K562 (cell line): ENCODE measurements at regions not wholly inside any gene's neighbourhood (a gene's known extent, or its start where the extent isn't known, plus 50 kb on each side); places are given as distances from the start of the nearest gene placed in this dataset.

ENCODE experiments used
- ATAC-seq: fragments of 200-7000 bp; cut with Tn5 transposase; 3 replicates; pipeline ENCODE4 v1.9.1; 2020; ENCODE audit warnings: moderate library complexity
- BruUV-seq: library from RNA; stranded (reverse); fragments of 400-500 nt; replicated peaks from 2 replicates; lab custom pipeline; 2021; lab: Mats Ljungman, UMichigan
- CTCF ChIA-PET: fragments of 300-600 bp; formaldehyde crosslinking; extraction: SDS; loops from one replicate; lab custom pipeline; 2021; ENCODE audit warnings: low intra/inter-chr PET ratio; lab: Yijun Ruan, JAX
- POLR2A ChIA-PET: fragments of 300-600, 350-650 bp; sonication (Branson Sonifier 250); formaldehyde crosslinking; extraction: SDS; loops from one replicate; lab custom pipeline; 2021; ENCODE audit warnings: antibody characterized with exemption, inconsistent platforms; lab: Yijun Ruan, JAX
- DNase-seq, 4 experiments: peaks; one replicate each; pipeline versions ENCODE4 v3.0.0 to v3.0.0-alpha.2; 2011 to 2018; ENCODE audit warnings: low spot score in 3 of 4, mixed read lengths in 3 of 4; ENCODE audit errors: extremely low read depth in 1 of 4
- FAIRE-seq: peaks from 2 replicates; lab custom pipeline; 2011; peaks lifted over from hg19 to GRCh38; lab: Jason Lieb, UNC
- H2AFZ ChIP-seq: 2 replicates; pipeline ENCODE4 v1.6.0; 2011; ENCODE audit warnings: low read depth, low read length, control low read depth, inconsistent platforms
- H3K27ac ChIP-seq: fragments of 200-600 bp; 3 replicates; pipeline ENCODE4 v1.8.0; 2011; ENCODE audit warnings: low read depth, mild to moderate bottlenecking, control low read depth, inconsistent platforms, low read length, moderate library complexity, mixed read lengths; ENCODE audit errors: extremely low read depth
- H3K27me3 ChIP-seq, 2 experiments: fragments of 300-600 bp in 1 of 2; 2 replicates in 1 of 2; 3 replicates in 1 of 2; pipeline versions ENCODE4 v1.6.0 to v1.8.0; 2011; ENCODE audit warnings: inconsistent platforms in 2 of 2, low read length in 2 of 2, mild to moderate bottlenecking in 1 of 2, mixed read lengths in 1 of 2, moderate library complexity in 1 of 2; ENCODE audit not compliant: control insufficient read depth in 2 of 2, insufficient read depth in 2 of 2
- H3K36me3 ChIP-seq: fragments of 300-600 bp; 3 replicates; pipeline ENCODE4 v1.8.0; 2011; ENCODE audit warnings: mild to moderate bottlenecking, low read length, inconsistent platforms; ENCODE audit not compliant: control insufficient read depth, insufficient read depth
- H3K4me1 ChIP-seq, 2 experiments: fragments of 200-600 bp in 1 of 2; replicated peaks in 1 of 2; 2 replicates in 1 of 2; 3 replicates in 1 of 2; pipeline versions ENCODE4 v1.5.1 to v1.8.0; 2011; ENCODE audit warnings: inconsistent platforms in 2 of 2, low read length in 2 of 2, mild to moderate bottlenecking in 1 of 2, mixed read lengths in 1 of 2, moderate library complexity in 1 of 2; ENCODE audit not compliant: control insufficient read depth in 2 of 2, insufficient read depth in 2 of 2
- H3K4me2 ChIP-seq: 2 replicates; pipeline ENCODE4 v1.6.1; 2011; ENCODE audit warnings: low read length, control low read depth, inconsistent platforms, mixed read lengths; ENCODE audit not compliant: insufficient read depth
- H3K4me3 ChIP-seq: fragments of 200-600 bp; sonication (generic), shearing (Covaris generic); 2 replicates; pipeline ENCODE4 v1.5.1; 2016; ENCODE audit warnings: control low read depth, inconsistent platforms
- H3K79me2 ChIP-seq: fragments of 200-600 bp; 3 replicates; pipeline ENCODE4 v1.8.0; 2011; ENCODE audit warnings: low read length, inconsistent platforms; ENCODE audit not compliant: control insufficient read depth, insufficient read depth
- H3K9ac ChIP-seq, 2 experiments: 2 replicates each; pipeline versions ENCODE4 v1.6.0 to v1.6.1; 2011; ENCODE audit warnings: low read depth in 2 of 2, low read length in 2 of 2, control low read depth in 1 of 2, inconsistent platforms in 1 of 2, mild to moderate bottlenecking in 1 of 2, mixed read lengths in 1 of 2; ENCODE audit not compliant: insufficient read depth in 1 of 2
- H3K9me1 ChIP-seq: one replicate; pipeline ENCODE4 v1.6.0; 2011; ENCODE audit warnings: inconsistent platforms, mild to moderate bottlenecking, low read length, moderate library complexity; ENCODE audit not compliant: control insufficient read depth, insufficient read depth
- H3K9me3 ChIP-seq: replicated peaks from 2 replicates; pipeline ENCODE4 v1.5.1; 2011; ENCODE audit warnings: low read depth, low read length, inconsistent platforms; ENCODE audit not compliant: control insufficient read depth, insufficient read depth
- H4K20me1 ChIP-seq: replicated peaks from 2 replicates; pipeline ENCODE4 v1.6.1; 2011; ENCODE audit warnings: low read length, inconsistent platforms, mixed read lengths; ENCODE audit not compliant: control insufficient read depth, insufficient read depth
- CC2D1A ChIP-seq: fragments of 450-650 bp; IDR thresholded peaks from 2 replicates; pipeline ENCODE4 v1.6.1; 2017; ENCODE audit warnings: mild to moderate bottlenecking
- TCF3 ChIP-seq: sonication (generic); formaldehyde crosslinking; IDR thresholded peaks from 2 replicates; pipeline ENCODE4 v1.4.0; 2020; ENCODE audit warnings: mild to moderate bottlenecking, missing genetic modification reagents
- ZBTB12 ChIP-seq: fragments of 250-450 bp; sonication (Bioruptor Pico); IDR thresholded peaks from 2 replicates; pipeline ENCODE4 v1.4.0; 2020
- ZC3H4 ChIP-seq: sonication (generic); formaldehyde crosslinking; IDR thresholded peaks from 2 replicates; pipeline ENCODE4 v1.9.0; 2021; ENCODE audit warnings: missing genetic modification reagents, borderline replicate concordance
- ZFP30 ChIP-seq: fragments of 250-450 bp; sonication (Bioruptor Pico); IDR thresholded peaks from 2 replicates; pipeline ENCODE4 v1.8.0; 2022; ENCODE audit warnings: moderate library complexity, mild to moderate bottlenecking, inconsistent platforms, borderline replicate concordance
- ZSCAN32 ChIP-seq: fragments of 450-650 bp; formaldehyde crosslinking; IDR thresholded peaks from 2 replicates; pipeline ENCODE4 v1.4.0; 2020; ENCODE audit warnings: mild to moderate bottlenecking, moderate library complexity
- WGBS: fragments of 100-300 bp; shearing (Covaris generic); methylation state at CpG from one replicate; pipeline ENCODE4 v1.1.6; 2016; ENCODE audit warnings: low coverage, mixed read lengths; ENCODE audit not compliant: insufficient coverage; ENCODE audit errors: missing lambda C conversion rate; 5-methylcytosine and 5-hydroxymethylcytosine counted together
- in situ Hi-C: fragments of 300-500 bp; cut with MboI; formaldehyde crosslinking; loops from 4 replicates; pipeline ENCODE4 v1.15.0; 2018; ENCODE audit warnings: inconsistent platforms, mixed read lengths
- intact Hi-C: fragments of 100-400 bp; cut with micrococcal nuclease; formaldehyde crosslinking; loops from 2 replicates; pipeline ENCODE4 v1.14.2; 2022

DNA sequence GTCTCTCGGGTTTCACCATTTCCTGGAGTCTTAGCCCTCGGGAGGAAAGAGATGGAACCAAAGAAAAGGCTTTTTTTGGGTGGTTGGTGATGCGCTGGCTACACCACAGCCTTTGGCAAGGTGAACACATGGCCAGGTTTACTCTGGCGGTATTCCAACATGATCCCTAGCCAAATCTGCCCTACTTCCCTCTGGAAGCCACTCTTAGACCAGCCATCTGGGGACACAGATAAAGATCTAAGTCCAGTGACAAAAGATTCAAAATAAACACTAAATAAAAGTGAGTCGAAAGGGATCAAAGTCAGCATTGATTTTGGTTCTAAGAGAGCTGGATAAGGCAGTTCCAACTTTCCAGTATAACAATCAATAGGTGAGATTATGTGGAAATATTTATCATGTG, 694.5 kb downstream of the VRK1 start:
- no peak for FAIRE-seq
- in situ Hi-C loops, result no loop called here
- CTCF ChIA-PET, result no interaction called here
- no peaks in the 10 kb centered on the region for H4K20me1 ChIP-seq
- H3K27ac ChIP-seq, result no peak overlapping the region
- no peak for TF ChIP-seq TCF3 (CRISPR knock-in tag)
- TF ChIP-seq CC2D1A, result no peak
- TF ChIP-seq ZBTB12 (CRISPR knock-in tag), result no peak
- no peak for TF ChIP-seq ZFP30 (CRISPR knock-in tag)
- TF ChIP-seq ZSCAN32, result no peak
- no peak for TF ChIP-seq ZC3H4 (CRISPR knock-in tag)
- TF ChIP-seq, all 486 proteins: peak for 0
- H2AFZ ChIP-seq, result no peak overlapping the region
- H3K4me2 ChIP-seq, result no peak overlapping the region
- H3K4me3 ChIP-seq, result no peak overlapping the region
- 0% methylated on average over 5 of the region's 5 CpGs for WGBS
- no peaks in the 10 kb centered on the region for H3K9me3 ChIP-seq
- POLR2A ChIA-PET, result no interaction called here
- H3K36me3 ChIP-seq, result no peaks in the 10 kb centered on the region
- no peaks in the 10 kb centered on the region for H3K79me2 ChIP-seq
- intact Hi-C loops, result no loop called here
- no peaks in the 10 kb centered on the region for H3K27me3 ChIP-seq
- ATAC-seq (no peak), DNase-seq (no peak)
- no peak overlapping the region for H3K9ac ChIP-seq
- BruUV-seq, result no TSS peak
- no peaks in the 10 kb centered on the region for H3K4me1 ChIP-seq
- no peaks in the 10 kb centered on the region for H3K9me1 ChIP-seq
